Osteocyte (in vitro differentiated cells): ENCODE measurements at regions not wholly inside any gene's neighbourhood (a gene's known extent, or its start where the extent isn't known, plus 50 kb on each side); places are given as distances from the start of the nearest gene placed in this dataset.

Source experiments
- DNase-seq: peaks from one replicate; pipeline ENCODE4 v3.0.0; 2021; ENCODE audit warnings: mixed read lengths; ENCODE audit not compliant: unreplicated experiment; ENCODE audit errors: extremely low spot score
- H3K27ac Mint-ChIP-seq: one replicate; pipeline ENCODE4 v1.8.0; 2021; ENCODE audit warnings: mild to moderate bottlenecking, mixed read lengths; ENCODE audit not compliant: unreplicated experiment
- H3K27me3 Mint-ChIP-seq: one replicate; pipeline ENCODE4 v1.8.0; 2021; ENCODE audit warnings: mixed read lengths; ENCODE audit not compliant: unreplicated experiment
- H3K36me3 Mint-ChIP-seq: one replicate; pipeline ENCODE4 v1.8.0; 2021; ENCODE audit warnings: mixed read lengths; ENCODE audit not compliant: unreplicated experiment
- H3K4me1 Mint-ChIP-seq: one replicate; pipeline ENCODE4 v1.8.0; 2021; ENCODE audit warnings: mixed read lengths; ENCODE audit not compliant: unreplicated experiment
- H3K4me3 Mint-ChIP-seq: one replicate; pipeline ENCODE4 v1.8.0; 2021; ENCODE audit warnings: mild to moderate bottlenecking, moderate library complexity, mixed read lengths; ENCODE audit not compliant: unreplicated experiment
- H3K9me3 Mint-ChIP-seq: one replicate; pipeline ENCODE4 v1.8.0; 2021; ENCODE audit warnings: mixed read lengths; ENCODE audit not compliant: unreplicated experiment
- CTCF ChIP-seq: fragments of 200-600 bp; sonication (generic); IDR thresholded peaks from 2 replicates; pipeline ENCODE4 v1.5.0; 2021; ENCODE audit warnings: antibody characterized with exemption, mild to moderate bottlenecking, moderate library complexity

GRCh38 chr5:68494771-68495170 is 279.2 kb downstream of the PIK3R1 start:
- H3K4me3 Mint-ChIP-seq: no peak overlapping the region
- H3K9me3 Mint-ChIP-seq: peaks cover 9% of the 10 kb centered on the region
- no peak for DNase-seq
- H3K4me1 Mint-ChIP-seq: peaks cover under 1% of the 10 kb centered on the region
- no peaks in the 10 kb centered on the region for H3K27me3 Mint-ChIP-seq
- TF ChIP-seq CTCF: no peak
- H3K36me3 Mint-ChIP-seq: peaks cover 3% of the 10 kb centered on the region
- H3K27ac Mint-ChIP-seq: no peak overlapping the region

GRCh38 chr5:68499987-68500386 is 284.4 kb downstream of the PIK3R1 start:
- TF ChIP-seq CTCF: no peak
- H3K4me3 Mint-ChIP-seq: no peak overlapping the region
- no peak for DNase-seq

GRCh38 chr5:68500813-68501212 is 285.3 kb downstream of the PIK3R1 start:
- Mint-ChIP-seq H3K27ac (no peak overlapping the region), H3K4me3 (no peak overlapping the region), H3K27me3 (no peaks in the 10 kb centered on the region), H3K4me1 (peaks cover 10% of the 10 kb centered on the region), H3K36me3 (peaks cover 3% of the 10 kb centered on the region), H3K9me3 (peaks cover 9% of the 10 kb centered on the region)
- DNase-seq: no peak
- TF ChIP-seq CTCF: no peak

More at GRCh38 chr5:68499987-68500386, 284.4 kb downstream of the PIK3R1 start:
- Mint-ChIP-seq H3K36me3 (peaks cover 3% of the 10 kb centered on the region), H3K27ac (no peak overlapping the region), H3K4me1 (peaks cover 3% of the 10 kb centered on the region), H3K27me3 (no peaks in the 10 kb centered on the region), H3K9me3 (peaks cover 9% of the 10 kb centered on the region)

- H3K4me1 Mint-ChIP-seq: peaks cover 25% of the 10 kb centered on the region
- no peak for DNase-seq
- no peaks in the 10 kb centered on the region for H3K27me3 Mint-ChIP-seq
- H3K4me3 Mint-ChIP-seq: no peak overlapping the region
- H3K27ac Mint-ChIP-seq: no peak overlapping the region
- H3K9me3 Mint-ChIP-seq: peaks cover 1% of the 10 kb centered on the region
- no peaks in the 10 kb centered on the region for H3K36me3 Mint-ChIP-seq
- TF ChIP-seq CTCF: no peak
These were observed 287.0 kb downstream of the PIK3R1 start for GRCh38 chr5:68502531-68502930.

GRCh38 chr5:68504306-68504705 is 288.8 kb downstream of the PIK3R1 start:
- no peak overlapping the region for H3K4me3 Mint-ChIP-seq
- no peak for DNase-seq
- TF ChIP-seq CTCF: no peak
- H3K27me3 Mint-ChIP-seq: no peaks in the 10 kb centered on the region
- H3K4me1 Mint-ChIP-seq: peaks cover 25% of the 10 kb centered on the region
- H3K36me3 Mint-ChIP-seq: no peaks in the 10 kb centered on the region
- no peak overlapping the region for H3K27ac Mint-ChIP-seq
- H3K9me3 Mint-ChIP-seq: no peaks in the 10 kb centered on the region
